ENCODE measurements at regions not wholly inside any gene's neighbourhood (a gene's known extent, or its start where the extent isn't known, plus 50 kb on each side); places are given as distances from the start of the nearest gene placed in this dataset.
"Not testable (repeated sequence)": the region's sequence is repeated elsewhere in the genome, so short reads cannot be mapped to it uniquely, and the experiment has no call there.

DNA sequence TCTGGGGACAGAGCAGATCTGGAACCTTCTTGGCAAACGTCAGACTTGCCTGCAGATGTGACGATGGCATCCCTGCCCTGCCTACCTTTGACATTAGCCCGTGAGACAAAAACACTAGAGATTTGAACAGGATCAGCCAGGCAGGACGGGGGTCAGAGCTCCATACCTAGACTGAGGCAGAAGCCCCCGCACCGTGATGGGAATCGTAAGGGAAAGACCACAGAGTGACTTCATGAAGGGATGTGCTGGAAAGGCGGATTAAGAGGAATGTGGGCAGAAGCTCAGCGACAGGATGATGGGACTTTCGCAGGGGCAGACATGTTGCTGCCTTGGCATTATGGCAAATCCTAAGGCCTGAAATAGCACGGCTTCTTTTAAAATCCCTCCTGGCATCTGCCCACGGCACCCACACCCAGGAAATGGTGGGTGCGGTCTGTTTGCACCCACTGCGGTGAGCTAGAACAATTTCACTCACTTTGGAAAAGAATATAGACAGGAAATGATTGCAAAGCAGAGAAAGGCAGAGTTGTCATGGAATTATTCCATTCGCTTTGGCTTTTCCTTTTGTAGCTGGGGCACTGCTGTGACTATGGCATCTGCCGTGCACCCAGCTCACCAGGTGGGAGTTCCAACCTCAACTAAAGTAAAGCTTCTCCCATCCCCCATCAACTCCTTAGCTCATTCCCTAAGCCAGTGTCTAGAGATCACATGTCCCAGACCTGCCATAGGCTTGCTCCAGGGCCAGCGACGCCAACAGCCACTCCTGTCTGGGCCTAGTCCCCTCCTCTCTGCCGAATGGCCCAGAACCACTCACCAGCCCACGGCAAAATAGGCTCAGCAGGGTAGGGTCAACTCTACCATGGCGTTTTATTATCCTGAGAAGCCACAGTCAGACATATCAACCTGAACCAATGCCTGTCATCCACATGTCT lies 112.7 kb upstream of the NPAS2 start:
- TF ChIP-seq, protein P1, sequence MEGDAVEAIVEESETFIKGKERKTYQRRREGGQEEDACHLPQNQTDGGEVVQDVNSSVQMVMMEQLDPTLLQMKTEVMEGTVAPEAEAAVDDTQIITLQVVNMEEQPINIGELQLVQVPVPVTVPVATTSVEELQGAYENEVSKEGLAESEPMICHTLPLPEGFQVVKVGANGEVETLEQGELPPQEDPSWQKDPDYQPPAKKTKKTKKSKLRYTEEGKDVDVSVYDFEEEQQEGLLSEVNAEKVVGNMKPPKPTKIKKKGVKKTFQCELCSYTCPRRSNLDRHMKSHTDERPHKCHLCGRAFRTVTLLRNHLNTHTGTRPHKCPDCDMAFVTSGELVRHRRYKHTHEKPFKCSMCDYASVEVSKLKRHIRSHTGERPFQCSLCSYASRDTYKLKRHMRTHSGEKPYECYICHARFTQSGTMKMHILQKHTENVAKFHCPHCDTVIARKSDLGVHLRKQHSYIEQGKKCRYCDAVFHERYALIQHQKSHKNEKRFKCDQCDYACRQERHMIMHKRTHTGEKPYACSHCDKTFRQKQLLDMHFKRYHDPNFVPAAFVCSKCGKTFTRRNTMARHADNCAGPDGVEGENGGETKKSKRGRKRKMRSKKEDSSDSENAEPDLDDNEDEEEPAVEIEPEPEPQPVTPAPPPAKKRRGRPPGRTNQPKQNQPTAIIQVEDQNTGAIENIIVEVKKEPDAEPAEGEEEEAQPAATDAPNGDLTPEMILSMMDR (conservative IDR thresholded peaks at IDR 0.05) = no peak
- H3K4me3 Mint-ChIP-seq = no peak overlapping the region
- no peaks in the 10 kb centered on the region for H3K9me3 Mint-ChIP-seq
- H3K27ac Mint-ChIP-seq = no peak overlapping the region
- no peaks in the 10 kb centered on the region for H3K4me1 Mint-ChIP-seq (ENCODE audit: unreplicated experiment)
- peaks cover 8% of the 10 kb centered on the region for H3K27me3 Mint-ChIP-seq
- no peak for DNase-seq (ENCODE audit: extremely low spot score, unreplicated experiment)
- no peaks in the 10 kb centered on the region for H3K36me3 Mint-ChIP-seq

DNA sequence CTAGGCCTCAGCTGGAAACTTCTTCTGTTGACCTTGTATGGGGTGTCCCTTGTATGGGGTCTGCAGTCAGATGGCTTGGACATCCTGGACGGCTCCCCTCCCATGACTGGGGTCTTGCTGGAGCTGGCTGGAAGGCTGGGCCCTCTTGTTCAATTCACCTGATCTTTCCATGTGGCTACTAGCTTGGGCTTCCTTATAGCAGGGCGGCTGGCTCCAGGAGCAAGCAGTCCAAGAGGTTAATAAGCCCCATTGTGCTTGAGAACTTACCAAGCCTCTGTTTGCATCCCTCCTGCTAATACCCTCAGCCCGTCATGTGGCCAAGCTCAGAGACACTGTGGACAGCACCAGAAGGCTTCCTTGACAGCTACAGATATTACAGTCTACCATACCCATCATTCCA lies 111.6 kb upstream of the NPAS2 start:
- H3K27me3 Mint-ChIP-seq = peaks cover 5% of the 10 kb centered on the region
- H3K27ac Mint-ChIP-seq = no peak overlapping the region
- H3K36me3 Mint-ChIP-seq = no peaks in the 10 kb centered on the region
- no peak overlapping the region for H3K4me3 Mint-ChIP-seq
- no peak for DNase-seq (ENCODE audit: extremely low spot score, unreplicated experiment)
- no peaks in the 10 kb centered on the region for H3K4me1 Mint-ChIP-seq (ENCODE audit: unreplicated experiment)
- H3K9me3 Mint-ChIP-seq = no peaks in the 10 kb centered on the region
- TF ChIP-seq, protein P1 (conservative IDR thresholded peaks at IDR 0.05) = no peak

- no peaks in the 10 kb centered on the region for H3K4me1 Mint-ChIP-seq (ENCODE audit: unreplicated experiment)
- no peaks in the 10 kb centered on the region for H3K9me3 Mint-ChIP-seq
- H3K27me3 Mint-ChIP-seq = peaks cover 3% of the 10 kb centered on the region
- no peak overlapping the region for H3K27ac Mint-ChIP-seq
- no peak overlapping the region for H3K4me3 Mint-ChIP-seq
- no peak for DNase-seq (ENCODE audit: extremely low spot score, unreplicated experiment)
- no peaks in the 10 kb centered on the region for H3K36me3 Mint-ChIP-seq
- TF ChIP-seq, protein P1 (conservative IDR thresholded peaks at IDR 0.05) = no peak
These were observed 106.8 kb upstream of the NPAS2 start for GRCh38 chr2:100713106-100713505.

- not testable (repeated sequence) for H3K27ac Mint-ChIP-seq; H3K4me3 Mint-ChIP-seq; H3K36me3 Mint-ChIP-seq; H3K27me3 Mint-ChIP-seq; H3K9me3 Mint-ChIP-seq; H3K4me1 Mint-ChIP-seq (ENCODE audit: unreplicated experiment); DNase-seq (ENCODE audit: extremely low spot score, unreplicated experiment)
These were observed 105.4 kb upstream of the NPAS2 start for GRCh38 chr2:100714396-100715010.

- DNase-seq (ENCODE audit: extremely low spot score, unreplicated experiment); H3K27me3 Mint-ChIP-seq; H3K4me1 Mint-ChIP-seq (ENCODE audit: unreplicated experiment); H3K36me3 Mint-ChIP-seq; H3K4me3 Mint-ChIP-seq; H3K27ac Mint-ChIP-seq; H3K9me3 Mint-ChIP-seq: not testable (repeated sequence)
These were observed 104.1 kb upstream of the NPAS2 start for GRCh38 chr2:100715861-100716260.

- TF ChIP-seq, protein P1 (conservative IDR thresholded peaks at IDR 0.05) = no peak
- Mint-ChIP-seq H3K27ac (no peak overlapping the region), H3K4me3 (no peak overlapping the region)
These were observed 103.4 kb upstream of the NPAS2 start for GRCh38 chr2:100716581-100716980.

More at GRCh38 chr2:100716581-100716980, 103.4 kb upstream of the NPAS2 start:
- Mint-ChIP-seq H3K4me1 (ENCODE audit: unreplicated experiment) (no peaks in the 10 kb centered on the region), H3K36me3 (no peaks in the 10 kb centered on the region), H3K27me3 (peaks cover 4% of the 10 kb centered on the region), H3K9me3 (no peaks in the 10 kb centered on the region)
- DNase-seq (ENCODE audit: extremely low spot score, unreplicated experiment) = no peak
